OCI-LY7 (cell line): ENCODE measurements at regions not wholly inside any gene's neighbourhood (a gene's known extent, or its start where the extent isn't known, plus 50 kb on each side); places are given as distances from the start of the nearest gene placed in this dataset.

Experiments
- BruUV-seq: library from RNA; stranded (reverse); fragments of 400-500 nt; replicated peaks from 2 replicates; lab custom pipeline; 2021; lab: Mats Ljungman, UMichigan
- CTCF ChIA-PET: fragments of 300-600 bp; sonication (Branson Sonifier 250); formaldehyde crosslinking; loops from one replicate; lab custom pipeline; 2022; ENCODE audit warnings: antibody characterized with exemption; ENCODE audit not compliant: unreplicated experiment; lab: Charles Lee
- POLR2A ChIA-PET: fragments of 300-600 bp; sonication (Branson Sonifier 250); formaldehyde crosslinking; loops from one replicate; lab custom pipeline; 2022; ENCODE audit warnings: antibody characterized with exemption; lab: Charles Lee
- DNase-seq: peaks from one replicate; pipeline ENCODE4 v3.0.0-alpha.2; 2015; ENCODE audit warnings: low spot score
- H2AFZ ChIP-seq: fragments of 200-600 bp; sonication (generic), shearing (Covaris generic); 2 replicates; pipeline ENCODE4 v1.6.1; 2014; ENCODE audit warnings: mild to moderate bottlenecking, antibody characterized with exemption, low read length, moderate library complexity
- H3K27ac ChIP-seq: fragments of 200-600 bp; sonication (generic); 2 replicates; pipeline ENCODE4 v1.5.1; 2014; ENCODE audit warnings: mixed run types, low read depth, mild to moderate bottlenecking, moderate library complexity, low read length, inconsistent platforms; ENCODE audit not compliant: poor library complexity, severe bottlenecking
- H3K36me3 ChIP-seq: fragments of 200-600 bp; sonication (generic); 2 replicates; pipeline ENCODE4 v1.6.1; 2014; ENCODE audit warnings: mild to moderate bottlenecking, antibody characterized with exemption, low read length, moderate library complexity, mixed read lengths; ENCODE audit not compliant: insufficient read depth
- H3K4me1 ChIP-seq: fragments of 200-600 bp; sonication (generic); 2 replicates; pipeline ENCODE4 v1.5.1; 2014; ENCODE audit warnings: mild to moderate bottlenecking, low read length; ENCODE audit not compliant: insufficient read depth, poor library complexity, severe bottlenecking
- H3K4me2 ChIP-seq: fragments of 200-600 bp; sonication (generic); 2 replicates; pipeline ENCODE4 v1.6.1; 2014; ENCODE audit warnings: mild to moderate bottlenecking, low read length
- H3K4me3 ChIP-seq: fragments of 200-600 bp; sonication (generic); 2 replicates; pipeline ENCODE4 v1.5.1; 2014; ENCODE audit warnings: mild to moderate bottlenecking, low read depth, low read length; ENCODE audit not compliant: poor library complexity, severe bottlenecking
- H3K79me2 ChIP-seq: fragments of 200-600 bp; sonication (generic); 2 replicates; pipeline ENCODE4 v1.6.1; 2016; ENCODE audit warnings: low read depth, mild to moderate bottlenecking, low read length, moderate library complexity, mixed read lengths; ENCODE audit not compliant: insufficient read depth
- H3K9me2 ChIP-seq: fragments of 200-600 bp; sonication (generic); 2 replicates; pipeline ENCODE4 v1.6.1; 2016; ENCODE audit warnings: mild to moderate bottlenecking, low read length, mixed read lengths; ENCODE audit not compliant: insufficient read depth
- H3K9me3 ChIP-seq: fragments of 200-600 bp; sonication (generic); 2 replicates; pipeline ENCODE4 v1.6.1; 2014; ENCODE audit warnings: mild to moderate bottlenecking, mixed run types, low read length, mixed read lengths
- H4K20me1 ChIP-seq: fragments of 200-600 bp; sonication (generic); 2 replicates; pipeline ENCODE4 v1.6.1; 2014; ENCODE audit warnings: mild to moderate bottlenecking, antibody characterized with exemption, low read length, moderate library complexity, mixed read lengths; ENCODE audit not compliant: insufficient read depth
- CTCF ChIP-seq: fragments of 200-600 bp; sonication (generic); conservative IDR thresholded peaks from 2 replicates; pipeline ENCODE4 v1.5.1; 2014; ENCODE audit warnings: mild to moderate bottlenecking, antibody characterized with exemption, low read length, moderate library complexity, mixed read lengths
- EZH2phosphoT487 ChIP-seq: fragments of 200-600 bp; sonication (generic); IDR thresholded peaks from 2 replicates; pipeline ENCODE4 v1.6.1; 2018; ENCODE audit warnings: low read depth, borderline replicate concordance, mild to moderate bottlenecking, mixed run types, antibody characterized with exemption, low read length, moderate library complexity, mixed read lengths
- intact Hi-C: fragments of 100-400 bp; cut with micrococcal nuclease; formaldehyde crosslinking; loops from one replicate; pipeline ENCODE4 v1.10.0; 2022; ENCODE audit not compliant: unreplicated experiment

- Histone ChIP-seq H3K36me3 (no peaks in the 10 kb centered on the region), H3K4me1 (peaks cover 23% of the 10 kb centered on the region), H4K20me1 (no peaks in the 10 kb centered on the region), H3K79me2 (no peaks in the 10 kb centered on the region), H3K27ac (no peak overlapping the region), H2AFZ (peak overlapping the region; percentile 97), H3K4me2 (peak overlapping the region; percentile 59), H3K9me3 (no peaks in the 10 kb centered on the region), H3K9me2 (no peaks in the 10 kb centered on the region), H3K4me3 (no peak overlapping the region)
- no peak for DNase-seq
- ChIA-PET POLR2A (interaction anchor here (0.7 to 1.5 kb wide), 5 partner anchors 9 to 226 kb away, joined by 3 to 5 read pairs (median 3); no protein-coding TSS in a partner anchor), CTCF (no interaction called here)
- intact Hi-C loops: loop anchor here (10.0 kb wide), 1 partner anchor 426 kb away; no protein-coding TSS in a partner anchor
- TF ChIP-seq CTCF (no peak), EZH2phosphoT487 (no peak)
- BruUV-seq: no TSS peak
These were observed 474.0 kb downstream of the LTN1 start for GRCh38 chr21:28518630-28519029.

- ChIA-PET CTCF (interaction anchor here (0.7 to 1.3 kb wide), 2 partner anchors 229 to 231 kb away, joined by 3 to 5 read pairs; no protein-coding TSS in a partner anchor), POLR2A (interaction anchor here (1.2 to 1.5 kb wide), 5 partner anchors 44 to 229 kb away, joined by 3 to 5 read pairs (median 3); no protein-coding TSS in a partner anchor)
- peaks cover 23% of the 10 kb centered on the region for H3K4me1 ChIP-seq
- no peaks in the 10 kb centered on the region for H3K36me3 ChIP-seq
- H3K4me3 ChIP-seq: peak overlapping the region; percentile 5
- intact Hi-C loops: loop anchor here (1.0 to 10.0 kb wide), 2 partner anchors 228 to 428 kb away; no protein-coding TSS in a partner anchor
- no peaks in the 10 kb centered on the region for H4K20me1 ChIP-seq
- H3K9me3 ChIP-seq: no peaks in the 10 kb centered on the region
- no peaks in the 10 kb centered on the region for H3K9me2 ChIP-seq
- peak; percentile 89 for TF ChIP-seq CTCF
- no peak for TF ChIP-seq EZH2phosphoT487
- H3K79me2 ChIP-seq: no peaks in the 10 kb centered on the region
- H3K27ac ChIP-seq: no peak overlapping the region
- DNase-seq: peak; percentile 88
- H3K4me2 ChIP-seq: peak overlapping the region; percentile 54
- peak overlapping the region; percentile 50; the same call in 1 of the 2 replicates for H2AFZ ChIP-seq
- no TSS peak for BruUV-seq
These were observed 475.6 kb downstream of the LTN1 start for GRCh38 chr21:28516991-28517592.

- Histone ChIP-seq H3K27ac (no peak overlapping the region), H2AFZ (no peak overlapping the region; the same call in 1 of the 2 replicates), H3K36me3 (no peaks in the 10 kb centered on the region), H3K9me2 (no peaks in the 10 kb centered on the region), H3K4me2 (no peak overlapping the region), H3K4me3 (no peak overlapping the region), H4K20me1 (no peaks in the 10 kb centered on the region), H3K79me2 (no peaks in the 10 kb centered on the region), H3K9me3 (no peaks in the 10 kb centered on the region), H3K4me1 (peaks cover 23% of the 10 kb centered on the region)
- no peak for DNase-seq
- ChIA-PET POLR2A (interaction anchor here (0.6 to 1.2 kb wide), 3 partner anchors 103 to 230 kb away, joined by 3 to 6 read pairs (median 3); no protein-coding TSS in a partner anchor), CTCF (no interaction called here)
- intact Hi-C loops: loop anchor here (10.0 kb wide), 1 partner anchor 429 kb away; no protein-coding TSS in a partner anchor
- BruUV-seq: no TSS peak
- no peak for TF ChIP-seq CTCF
- TF ChIP-seq EZH2phosphoT487: no peak
These were observed 476.7 kb downstream of the LTN1 start for GRCh38 chr21:28516021-28516420.
